CD4-positive, alpha-beta T cell treated with Interleukin-12 subunit alpha and Interleukin-12 subunit beta, for 1 hour (primary cell): ENCODE measurements at regions not wholly inside any gene's neighbourhood (a gene's known extent, or its start where the extent isn't known, plus 50 kb on each side); places are given as distances from the start of the nearest gene placed in this dataset.

Source experiments
- DNase-seq: peaks from one replicate; pipeline ENCODE4 v3.0.0-alpha.2; 2020

DNA sequence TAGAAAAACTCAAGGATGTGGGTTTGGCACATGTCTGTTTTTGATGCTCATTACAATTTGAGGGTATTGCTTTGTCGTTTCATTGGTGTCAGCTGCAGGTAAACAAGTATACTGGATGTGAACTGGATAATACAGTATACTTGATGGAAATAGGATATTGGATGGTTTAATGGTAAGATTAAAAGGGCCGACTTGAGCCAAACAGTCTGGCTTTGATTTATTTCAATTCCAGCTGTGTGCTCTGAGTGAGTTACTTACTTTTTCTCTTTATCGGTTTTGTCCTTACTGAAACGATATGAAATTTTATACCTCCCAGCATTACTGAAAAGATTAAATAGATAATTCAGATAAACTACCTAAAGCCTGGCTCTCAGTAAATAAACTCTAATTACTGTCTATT, 227.6 kb downstream of the ASXL3 start:
- no peak for DNase-seq

DNA sequence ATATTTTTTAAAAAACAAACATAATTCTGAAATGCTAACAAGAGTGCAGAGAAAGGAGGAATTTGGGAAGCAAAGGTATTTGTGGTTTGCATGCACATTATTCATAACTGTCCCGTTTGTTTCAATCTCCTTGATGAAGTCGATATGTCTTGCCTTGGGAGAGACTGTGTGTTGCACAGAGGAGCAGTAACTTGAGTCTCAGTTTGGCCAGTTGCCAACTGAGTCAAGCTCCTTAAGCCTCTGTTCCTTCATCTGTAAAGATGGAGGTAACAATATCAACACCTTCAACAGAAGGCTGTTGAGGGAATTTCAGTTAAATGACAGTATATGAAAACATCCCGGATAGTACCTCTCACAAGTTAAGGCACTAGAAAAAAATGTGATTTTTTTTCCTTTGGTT, 226.2 kb downstream of the ASXL3 start:
- DNase-seq = no peak

DNA sequence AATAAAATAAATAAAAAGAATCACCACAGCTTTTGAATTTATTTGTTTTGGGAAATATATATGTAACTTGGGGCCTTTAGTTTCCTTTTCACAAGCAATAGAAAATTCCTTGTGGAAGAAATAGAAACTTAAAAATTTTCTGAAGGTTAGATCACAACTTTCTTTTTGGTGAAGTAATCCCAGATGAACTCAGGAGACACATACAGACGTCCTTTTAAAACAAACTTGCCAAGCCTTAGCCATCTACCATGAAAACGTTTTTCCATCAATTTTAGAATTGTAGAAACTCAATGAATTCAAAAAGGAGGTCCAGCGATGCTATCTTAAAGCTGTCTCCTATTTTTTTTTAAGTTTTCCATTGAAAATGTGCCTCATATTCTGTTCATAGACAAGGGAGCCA, 225.6 kb downstream of the ASXL3 start:
- no peak for DNase-seq

DNA sequence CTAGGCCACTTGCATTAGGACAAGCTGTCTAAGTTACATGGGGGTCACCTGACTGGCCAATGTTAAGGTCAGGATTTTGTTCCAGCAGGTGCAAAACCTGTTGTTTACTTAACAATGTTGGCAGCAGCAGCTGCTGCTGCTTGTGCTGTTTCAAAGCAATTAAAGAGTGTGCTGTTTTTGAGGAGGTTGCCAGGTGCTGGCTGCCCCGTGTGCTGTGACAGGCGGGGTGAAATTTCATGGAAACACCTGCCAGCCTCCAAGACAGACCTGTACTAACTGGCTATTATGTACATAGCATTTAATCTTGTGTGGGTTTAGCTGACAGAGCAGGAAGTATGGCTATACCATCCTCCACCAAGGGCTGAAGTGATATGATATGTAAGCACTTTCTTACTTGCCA, 224.9 kb downstream of the ASXL3 start:
- no peak for DNase-seq
